ENCODE measurements at regions not wholly inside any gene's neighbourhood (a gene's known extent, or its start where the extent isn't known, plus 50 kb on each side); places are given as distances from the start of the nearest gene placed in this dataset.

GRCh38 chr6:167552961-167553735 lies 228.3 kb downstream of the TTLL2 start:
- TF ChIP-seq EZH2phosphoT487 (IDR thresholded peaks at IDR 0.05; ENCODE audit: borderline replicate concordance, low read length) (no peak), CTCF (IDR thresholded peaks at IDR 0.05; ENCODE audit: low read depth, low read length, poor library complexity, severe bottlenecking) (no peak)
- no peak overlapping the region for H3K4me3 ChIP-seq (ENCODE audit: low read length)
- no peaks in the 10 kb centered on the region for H3K27me3 ChIP-seq (ENCODE audit: control insufficient read depth, low read length)
- H3K36me3 ChIP-seq (ENCODE audit: control insufficient read depth, low read length): no peaks in the 10 kb centered on the region
- no peaks in the 10 kb centered on the region for H3K79me2 ChIP-seq (ENCODE audit: control insufficient read depth, low read length)
- H3K27ac ChIP-seq (ENCODE audit: low read depth, low read length): no peak overlapping the region
- H3K9me2 ChIP-seq (replicated peaks; ENCODE audit: control insufficient read depth, low read length): no peaks in the 10 kb centered on the region
- H3F3A ChIP-seq (ENCODE audit: control insufficient read depth, insufficient read depth): no peaks in the 10 kb centered on the region
- no peaks in the 10 kb centered on the region for H3K4me1 ChIP-seq (ENCODE audit: control insufficient read depth, low read length)
- no peak overlapping the region for H3K4me2 ChIP-seq (ENCODE audit: low read length)
- H3K9me3 ChIP-seq (ENCODE audit: control insufficient read depth, insufficient read depth, low read length): no peaks in the 10 kb centered on the region
- no peaks in the 10 kb centered on the region for H4K20me1 ChIP-seq (ENCODE audit: control insufficient read depth, insufficient read depth, low read depth, low read length)

GRCh38 chr6:167553736-167554119 lies 228.8 kb downstream of the TTLL2 start:
- Histone ChIP-seq H3K4me1 (ENCODE audit: control insufficient read depth, low read length) (no peaks in the 10 kb centered on the region), H3K4me2 (ENCODE audit: low read length) (no peak overlapping the region)

GRCh38 chr6:167554854-167555253 lies 230.0 kb downstream of the TTLL2 start:
- H3K4me1 ChIP-seq (ENCODE audit: control insufficient read depth, low read length): no peaks in the 10 kb centered on the region
- no peaks in the 10 kb centered on the region for H3K9me3 ChIP-seq (ENCODE audit: control insufficient read depth, insufficient read depth, low read length)
- no peaks in the 10 kb centered on the region for H3K27me3 ChIP-seq (ENCODE audit: control insufficient read depth, low read length)
- no peak overlapping the region for H3K4me2 ChIP-seq (ENCODE audit: low read length)
- no peak overlapping the region for H3K27ac ChIP-seq (ENCODE audit: low read depth, low read length)
- no peaks in the 10 kb centered on the region for H3K36me3 ChIP-seq (ENCODE audit: control insufficient read depth, low read length)
- no peaks in the 10 kb centered on the region for H3F3A ChIP-seq (ENCODE audit: control insufficient read depth, insufficient read depth)
- TF ChIP-seq EZH2phosphoT487 (IDR thresholded peaks at IDR 0.05; ENCODE audit: borderline replicate concordance, low read length): no peak
- TF ChIP-seq CTCF (IDR thresholded peaks at IDR 0.05; ENCODE audit: low read depth, low read length, poor library complexity, severe bottlenecking): no peak
- H3K9me2 ChIP-seq (replicated peaks; ENCODE audit: control insufficient read depth, low read length): no peaks in the 10 kb centered on the region
- no peak overlapping the region for H3K4me3 ChIP-seq (ENCODE audit: low read length)
- no peaks in the 10 kb centered on the region for H4K20me1 ChIP-seq (ENCODE audit: control insufficient read depth, insufficient read depth, low read depth, low read length)
- H3K79me2 ChIP-seq (ENCODE audit: control insufficient read depth, low read length): no peaks in the 10 kb centered on the region

More at GRCh38 chr6:167553736-167554119, 228.8 kb downstream of the TTLL2 start:
- Histone ChIP-seq H3K36me3 (ENCODE audit: control insufficient read depth, low read length) (no peaks in the 10 kb centered on the region), H3K27me3 (ENCODE audit: control insufficient read depth, low read length) (no peaks in the 10 kb centered on the region), H3F3A (ENCODE audit: control insufficient read depth, insufficient read depth) (no peaks in the 10 kb centered on the region), H3K27ac (ENCODE audit: low read depth, low read length) (no peak overlapping the region), H3K79me2 (ENCODE audit: control insufficient read depth, low read length) (no peaks in the 10 kb centered on the region), H3K4me3 (ENCODE audit: low read length) (no peak overlapping the region), H4K20me1 (ENCODE audit: control insufficient read depth, insufficient read depth, low read depth, low read length) (no peaks in the 10 kb centered on the region), H3K9me2 (replicated peaks; ENCODE audit: control insufficient read depth, low read length) (no peaks in the 10 kb centered on the region), H3K9me3 (ENCODE audit: control insufficient read depth, insufficient read depth, low read length) (no peaks in the 10 kb centered on the region)
- TF ChIP-seq CTCF (IDR thresholded peaks at IDR 0.05; ENCODE audit: low read depth, low read length, poor library complexity, severe bottlenecking): no peak
- no peak for TF ChIP-seq EZH2phosphoT487 (IDR thresholded peaks at IDR 0.05; ENCODE audit: borderline replicate concordance, low read length)

Measured in DOHH2 (cell line).